Naive thymus-derived CD4-positive, alpha-beta T cell (primary cell): ENCODE measurements at regions not wholly inside any gene's neighbourhood (a gene's known extent, or its start where the extent isn't known, plus 50 kb on each side); places are given as distances from the start of the nearest gene placed in this dataset.

ENCODE experiments used
- ATAC-seq: fragments of 150-1000 bp; cut with Tn5 transposase; 2 replicates; pipeline ENCODE4 v1.10.0; 2021; ENCODE audit warnings: mild to moderate bottlenecking, moderate library complexity
- CTCF ChIA-PET: fragments of 350-600 bp; sonication (Branson Sonifier 250); formaldehyde crosslinking; loops from one replicate; lab custom pipeline; 2021; ENCODE audit warnings: antibody characterized with exemption; lab: Charles Lee
- POLR2A ChIA-PET: fragments of 350-600 bp; sonication (Branson Sonifier 250); formaldehyde crosslinking; loops from one replicate; lab custom pipeline; 2021; ENCODE audit warnings: antibody characterized with exemption, inconsistent platforms; lab: Charles Lee
- DNase-seq, 9 donors: peaks; one replicate each; pipeline versions ENCODE4 v3.0.0 to v3.0.0-alpha.2; 2020 to 2022; ENCODE audit warnings: mixed read lengths in 1 of 9
- H3K27ac ChIP-seq: one replicate; pipeline ENCODE4 v1.7.0; 2013; ENCODE audit warnings: mild to moderate bottlenecking, low read depth, low read length, moderate library complexity
- H3K27me3 ChIP-seq, 2 donors: one replicate each; pipeline ENCODE4 v1.7.0; 2013; ENCODE audit warnings: low read length in 2 of 2, mild to moderate bottlenecking in 2 of 2, moderate library complexity in 2 of 2; ENCODE audit not compliant: control insufficient read depth in 2 of 2, insufficient read depth in 2 of 2
- H3K36me3 ChIP-seq, 3 experiments: 1 replicate in 2 of 3; 2 replicates in 1 of 3; pipeline ENCODE4 v1.7.0; 2013; ENCODE audit warnings: low read length in 3 of 3, mild to moderate bottlenecking in 3 of 3, moderate library complexity in 1 of 3; ENCODE audit not compliant: insufficient read depth in 3 of 3, control insufficient read depth in 2 of 3
- H3K4me1 ChIP-seq, 2 donors: one replicate each; pipeline ENCODE4 v1.7.0; 2013; ENCODE audit warnings: low read length in 2 of 2, mild to moderate bottlenecking in 2 of 2, moderate library complexity in 1 of 2; ENCODE audit not compliant: control insufficient read depth in 2 of 2, insufficient read depth in 2 of 2
- H3K4me3 ChIP-seq: 2 replicates; pipeline ENCODE4 v1.7.0; 2013; ENCODE audit warnings: mild to moderate bottlenecking, low read length
- H3K9me3 ChIP-seq, 3 experiments: 1 replicate in 2 of 3; 2 replicates in 1 of 3; pipeline ENCODE4 v1.7.0; 2013; ENCODE audit warnings: low read length in 3 of 3; ENCODE audit not compliant: control insufficient read depth in 2 of 3
- H3K27ac Mint-ChIP-seq, 9 donors: one replicate each; pipeline ENCODE4 v1.8.0; 2020 to 2022; ENCODE audit warnings: mixed read lengths in 9 of 9, mild to moderate bottlenecking in 8 of 9, moderate library complexity in 5 of 9, inconsistent platforms in 2 of 9
- H3K27me3 Mint-ChIP-seq, 5 donors: one replicate each; pipeline ENCODE4 v1.8.0; 2021 to 2022; ENCODE audit warnings: mixed read lengths in 5 of 5, mild to moderate bottlenecking in 1 of 5
- H3K36me3 Mint-ChIP-seq, 5 donors: one replicate each; pipeline ENCODE4 v1.8.0; 2020 to 2022; ENCODE audit warnings: mixed read lengths in 5 of 5, mild to moderate bottlenecking in 3 of 5, inconsistent platforms in 1 of 5
- H3K4me1 Mint-ChIP-seq, 7 donors: one replicate each; pipeline ENCODE4 v1.8.0; 2020 to 2022; ENCODE audit warnings: mixed read lengths in 7 of 7, mild to moderate bottlenecking in 3 of 7, inconsistent platforms in 1 of 7
- H3K4me3 Mint-ChIP-seq, 10 donors: one replicate each; pipeline ENCODE4 v1.8.0; 2020 to 2022; ENCODE audit warnings: mild to moderate bottlenecking in 10 of 10, mixed read lengths in 10 of 10, moderate library complexity in 6 of 10, inconsistent platforms in 2 of 10
- H3K9me3 Mint-ChIP-seq, 11 donors: one replicate each; pipeline ENCODE4 v1.8.0; 2020 to 2022; ENCODE audit warnings: mixed read lengths in 11 of 11, mild to moderate bottlenecking in 4 of 11, inconsistent platforms in 1 of 11, moderate library complexity in 1 of 11
- intact Hi-C, 2 donors: fragments of 100-400 bp; cut with micrococcal nuclease; formaldehyde crosslinking; loops; one replicate each; pipeline ENCODE4 v1.15.1; 2023

DNA sequence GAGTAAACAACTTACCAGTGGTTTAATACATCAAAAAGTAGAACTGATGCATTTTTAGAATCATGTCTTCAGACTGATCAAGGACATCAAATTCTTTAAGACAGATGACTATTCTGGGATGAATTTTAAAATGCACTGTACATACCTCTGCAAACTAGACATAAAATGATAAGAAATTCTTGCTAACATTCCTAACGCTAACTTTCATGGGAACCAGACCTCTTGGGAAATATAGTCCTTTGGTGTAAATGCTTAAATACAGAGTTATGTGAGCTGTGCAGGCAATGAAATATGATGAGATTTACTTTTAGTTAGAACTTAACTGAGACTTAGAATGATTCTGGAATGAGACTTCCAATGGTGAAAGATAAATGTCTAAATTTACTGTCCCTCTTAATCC, 562.0 kb downstream of the NR4A2 start:
- H3K9me3 Mint-ChIP-seq = peaks cover 0 to 4% (median 0%) of the 10 kb centered on the region in 11 donors
- Histone ChIP-seq H3K9me3 (no peaks in the 10 kb centered on the region), H3K36me3 (no peaks in the 10 kb centered on the region), H3K27me3 (no peaks in the 10 kb centered on the region), H3K27ac (no peak overlapping the region), H3K4me1 (no peaks in the 10 kb centered on the region), H3K4me3 (no peak overlapping the region)
- CTCF ChIA-PET = no interaction called here
- ATAC-seq (no peak), DNase-seq (no peak)
- no peaks in the 10 kb centered on the region for H3K36me3 Mint-ChIP-seq
- no peak overlapping the region for H3K27ac Mint-ChIP-seq
- peaks cover 0 to 2% (median 0%) of the 10 kb centered on the region in 5 donors for H3K27me3 Mint-ChIP-seq
- no peak overlapping the region for H3K4me3 Mint-ChIP-seq
- intact Hi-C loops = no loop called here
- no peaks in the 10 kb centered on the region for H3K4me1 Mint-ChIP-seq
- POLR2A ChIA-PET = no interaction called here

DNA sequence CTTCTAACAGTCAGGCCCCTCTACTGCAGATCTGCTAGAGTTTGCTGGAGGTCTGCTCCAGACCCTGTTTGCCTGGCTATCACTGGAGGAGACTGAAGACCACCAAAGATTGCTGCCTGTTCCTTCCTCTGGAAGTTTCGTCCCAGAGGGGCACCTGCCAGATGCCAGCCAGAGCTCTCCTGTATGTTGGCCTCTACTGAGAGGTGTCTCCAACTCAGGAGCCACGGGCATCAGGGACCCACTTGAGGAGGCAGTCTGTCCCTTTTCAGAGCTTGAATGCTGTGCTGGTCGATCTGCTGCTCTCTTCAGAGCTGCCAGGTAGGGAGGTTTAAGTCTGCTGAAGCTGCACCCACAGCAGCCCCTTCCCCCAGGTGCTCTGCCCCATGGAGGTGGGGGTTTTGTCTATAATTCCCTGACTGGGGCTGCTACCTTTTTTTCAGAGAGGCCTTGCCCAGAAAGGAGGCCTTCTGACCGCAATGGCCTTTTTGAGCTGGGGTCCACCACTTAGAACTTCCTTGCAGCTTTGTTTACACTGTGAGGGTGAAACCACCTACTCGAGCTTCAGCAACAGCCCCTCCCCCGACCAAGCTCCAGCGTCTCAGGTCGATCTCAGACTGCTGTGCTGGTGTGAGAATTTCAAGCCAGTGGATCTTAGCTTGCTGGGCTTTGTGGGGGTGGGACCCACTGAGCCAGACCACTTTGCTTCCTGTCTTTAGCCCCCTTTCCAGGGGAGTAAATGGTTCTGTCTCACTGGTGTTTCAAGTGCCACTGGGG, 566.0 kb downstream of the NR4A2 start:
- Mint-ChIP-seq H3K36me3 (no peaks in the 10 kb centered on the region), H3K4me1 (no peaks in the 10 kb centered on the region), H3K27ac (no peak overlapping the region), H3K9me3 (peaks cover 0 to 11% (median 2%) of the 10 kb centered on the region in 11 donors), H3K4me3 (no peak overlapping the region), H3K27me3 (peaks cover 0 to 2% (median 0%) of the 10 kb centered on the region in 5 donors)
- ChIA-PET POLR2A (no interaction called here), CTCF (no interaction called here)
- Histone ChIP-seq H3K27ac (no peak overlapping the region), H3K4me3 (no peak overlapping the region), H3K27me3 (no peaks in the 10 kb centered on the region), H3K36me3 (no peaks in the 10 kb centered on the region), H3K9me3 (no peaks in the 10 kb centered on the region), H3K4me1 (no peaks in the 10 kb centered on the region)
- DNase-seq (no peak), ATAC-seq (no peak)
- intact Hi-C loops = no loop called here

- Histone ChIP-seq H3K27ac (no peak overlapping the region), H3K27me3 (no peaks in the 10 kb centered on the region), H3K4me1 (no peaks in the 10 kb centered on the region), H3K9me3 (no peaks in the 10 kb centered on the region), H3K4me3 (no peak overlapping the region), H3K36me3 (no peaks in the 10 kb centered on the region)
- POLR2A ChIA-PET = no interaction called here
- intact Hi-C loops = no loop called here
- ATAC-seq (no peak), DNase-seq (no peak)
- Mint-ChIP-seq H3K4me3 (no peak overlapping the region), H3K9me3 (peaks cover 0 to 5% (median 2%) of the 10 kb centered on the region in 11 donors), H3K36me3 (peaks cover 0 to 3% (median 0%) of the 10 kb centered on the region in 5 donors), H3K27ac (no peak overlapping the region), H3K27me3 (no peaks in the 10 kb centered on the region), H3K4me1 (peaks cover 0 to 1% (median 0%) of the 10 kb centered on the region in 7 donors)
- CTCF ChIA-PET = no interaction called here
Measured at GRCh38 chr2:155755481-155755880, 577.0 kb downstream of the NR4A2 start.

- ChIA-PET POLR2A (no interaction called here), CTCF (no interaction called here)
- no peaks in the 10 kb centered on the region for H3K36me3 ChIP-seq
- no peaks in the 10 kb centered on the region for H3K4me1 ChIP-seq
- Mint-ChIP-seq H3K27me3 (peaks cover 0 to 4% (median 0%) of the 10 kb centered on the region in 5 donors), H3K27ac (no peak overlapping the region), H3K4me1 (no peaks in the 10 kb centered on the region), H3K9me3 (peaks cover 0 to 5% (median 2%) of the 10 kb centered on the region in 11 donors), H3K36me3 (peaks cover 0 to 3% (median 0%) of the 10 kb centered on the region in 5 donors), H3K4me3 (no peak overlapping the region)
- no peak overlapping the region for H3K27ac ChIP-seq
- intact Hi-C loops = no loop called here
- ATAC-seq = no peak
- no peak overlapping the region for H3K4me3 ChIP-seq
- H3K9me3 ChIP-seq = no peaks in the 10 kb centered on the region
- DNase-seq = no peak
- no peaks in the 10 kb centered on the region for H3K27me3 ChIP-seq
Measured at GRCh38 chr2:155748131-155748530, 584.4 kb downstream of the NR4A2 start.

GRCh38 chr2:155747531-155747930, 585.0 kb downstream of the NR4A2 start:
- POLR2A ChIA-PET = no interaction called here
- H3K27ac ChIP-seq = no peak overlapping the region
- H3K27ac Mint-ChIP-seq = no peak overlapping the region
- CTCF ChIA-PET = no interaction called here
- intact Hi-C loops = no loop called here
- ATAC-seq = no peak
- H3K4me1 ChIP-seq = no peaks in the 10 kb centered on the region
- H3K36me3 Mint-ChIP-seq = peaks cover 0 to 3% (median 0%) of the 10 kb centered on the region in 5 donors
- H3K9me3 ChIP-seq = no peaks in the 10 kb centered on the region
- no peak overlapping the region for H3K4me3 Mint-ChIP-seq
- no peak overlapping the region for H3K4me3 ChIP-seq
- H3K36me3 ChIP-seq = no peaks in the 10 kb centered on the region
- DNase-seq = no peak
- peaks cover 0 to 4% (median 0%) of the 10 kb centered on the region in 5 donors for H3K27me3 Mint-ChIP-seq
- H3K27me3 ChIP-seq = no peaks in the 10 kb centered on the region
- H3K9me3 Mint-ChIP-seq = peaks cover 0 to 9% (median 1%) of the 10 kb centered on the region in 11 donors
- no peaks in the 10 kb centered on the region for H3K4me1 Mint-ChIP-seq

DNA sequence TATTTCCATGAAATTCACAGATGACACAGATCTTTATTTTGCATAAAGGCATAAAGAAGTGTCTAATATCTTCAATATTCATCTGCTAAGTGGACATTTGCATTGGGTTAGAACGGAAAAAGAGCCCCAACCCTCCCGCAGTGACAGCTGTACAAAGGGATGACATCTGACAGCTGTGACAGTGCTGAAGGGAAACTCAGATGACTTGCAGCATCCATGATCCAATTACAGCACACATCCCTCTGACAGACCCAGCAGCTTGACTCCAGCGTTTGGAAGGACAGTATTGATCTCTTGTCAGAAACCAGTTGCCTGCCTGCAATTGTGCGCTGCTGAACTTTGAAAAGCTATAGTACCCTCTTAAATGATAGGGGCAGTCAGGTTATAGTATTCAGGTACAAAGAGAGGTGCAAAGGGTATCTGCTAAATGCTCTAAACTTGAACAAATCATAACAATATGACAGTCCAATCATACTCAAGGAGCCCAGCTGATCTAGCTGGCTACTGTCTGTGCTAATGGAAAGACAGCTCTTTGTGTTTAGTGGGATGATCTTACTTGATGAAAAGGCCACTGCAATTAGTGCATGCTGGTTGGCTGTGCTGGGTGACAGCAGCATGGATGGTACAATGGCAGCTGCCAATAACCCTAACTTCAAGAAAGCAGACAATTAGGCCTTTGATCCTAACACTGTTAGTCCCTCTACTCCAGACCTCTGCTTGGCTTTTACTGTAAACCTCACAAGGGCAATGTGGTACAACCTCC, 599.2 kb downstream of the NR4A2 start:
- CTCF ChIA-PET = interaction anchor here (0.6 to 0.7 kb wide), 2 partner anchors 236 to 366 kb away, joined by 3 to 4 read pairs; no protein-coding TSS in a partner anchor
- Histone ChIP-seq H3K4me3 (no peak overlapping the region), H3K9me3 (no peaks in the 10 kb centered on the region), H3K4me1 (no peaks in the 10 kb centered on the region), H3K27me3 (no peaks in the 10 kb centered on the region), H3K27ac (no peak overlapping the region), H3K36me3 (no peaks in the 10 kb centered on the region)
- no peak for ATAC-seq
- no peak overlapping the region for H3K27ac Mint-ChIP-seq
- intact Hi-C loops = no loop called here
- POLR2A ChIA-PET = no interaction called here
- H3K9me3 Mint-ChIP-seq = peaks cover 0 to 4% (median 0%) of the 10 kb centered on the region in 11 donors
- H3K4me1 Mint-ChIP-seq = no peaks in the 10 kb centered on the region
- H3K4me3 Mint-ChIP-seq = no peak overlapping the region
- DNase-seq = no peak
- H3K27me3 Mint-ChIP-seq = no peaks in the 10 kb centered on the region
- H3K36me3 Mint-ChIP-seq = no peaks in the 10 kb centered on the region
